ENCODE measurements at regions not wholly inside any gene's neighbourhood (a gene's known extent, or its start where the extent isn't known, plus 50 kb on each side); places are given as distances from the start of the nearest gene placed in this dataset.

DNA sequence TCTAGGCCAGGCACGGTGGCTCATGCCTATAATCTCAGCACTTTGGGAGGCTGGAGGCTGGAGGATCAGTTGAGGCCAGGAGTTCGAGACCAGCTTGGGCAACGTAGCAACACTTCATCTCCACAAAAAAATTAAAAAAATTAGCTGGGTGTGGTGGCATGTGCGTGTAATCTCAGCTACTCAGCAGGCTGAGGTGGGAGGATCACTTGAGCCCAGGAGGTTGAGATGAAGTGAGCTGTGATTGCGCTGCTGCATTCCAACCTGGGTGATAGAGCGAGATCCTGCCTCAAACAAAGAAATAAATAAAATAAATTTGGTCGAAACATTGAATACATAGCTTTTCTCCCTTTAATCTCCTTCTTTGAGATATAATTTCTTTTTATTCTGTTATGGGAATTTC, 80.6 kb upstream of the ITGB1 start:
- H3K9ac ChIP-seq (ENCODE audit: extremely low read depth, insufficient read length, low read length), result no peak overlapping the region
- H4K5ac ChIP-seq (ENCODE audit: insufficient read length, low read depth, low read length), result no peak overlapping the region
- H3K4me3 Mint-ChIP-seq, result no peak overlapping the region
- TF ChIP-seq, protein P1, sequence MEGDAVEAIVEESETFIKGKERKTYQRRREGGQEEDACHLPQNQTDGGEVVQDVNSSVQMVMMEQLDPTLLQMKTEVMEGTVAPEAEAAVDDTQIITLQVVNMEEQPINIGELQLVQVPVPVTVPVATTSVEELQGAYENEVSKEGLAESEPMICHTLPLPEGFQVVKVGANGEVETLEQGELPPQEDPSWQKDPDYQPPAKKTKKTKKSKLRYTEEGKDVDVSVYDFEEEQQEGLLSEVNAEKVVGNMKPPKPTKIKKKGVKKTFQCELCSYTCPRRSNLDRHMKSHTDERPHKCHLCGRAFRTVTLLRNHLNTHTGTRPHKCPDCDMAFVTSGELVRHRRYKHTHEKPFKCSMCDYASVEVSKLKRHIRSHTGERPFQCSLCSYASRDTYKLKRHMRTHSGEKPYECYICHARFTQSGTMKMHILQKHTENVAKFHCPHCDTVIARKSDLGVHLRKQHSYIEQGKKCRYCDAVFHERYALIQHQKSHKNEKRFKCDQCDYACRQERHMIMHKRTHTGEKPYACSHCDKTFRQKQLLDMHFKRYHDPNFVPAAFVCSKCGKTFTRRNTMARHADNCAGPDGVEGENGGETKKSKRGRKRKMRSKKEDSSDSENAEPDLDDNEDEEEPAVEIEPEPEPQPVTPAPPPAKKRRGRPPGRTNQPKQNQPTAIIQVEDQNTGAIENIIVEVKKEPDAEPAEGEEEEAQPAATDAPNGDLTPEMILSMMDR (conservative IDR thresholded peaks at IDR 0.05), result no peak
- no peak overlapping the region for H2BK12ac ChIP-seq (ENCODE audit: insufficient read length, low read depth, low read length)
- H3K14ac ChIP-seq (ENCODE audit: insufficient read depth, low read length), result no peak overlapping the region
- H3K27me3 Mint-ChIP-seq (ENCODE audit: low read depth), result peaks cover 3% of the 10 kb centered on the region; the same call in 1 of the 2 replicates
- H4K8ac ChIP-seq (replicated peaks; ENCODE audit: insufficient read length, low read depth, low read length), result no peak overlapping the region
- no peak overlapping the region for H2BK5ac ChIP-seq (ENCODE audit: insufficient read length, low read length)
- H4K91ac ChIP-seq (ENCODE audit: insufficient read length, low read depth, low read length), result no peak overlapping the region
- no peak overlapping the region for H3K27ac ChIP-seq (ENCODE audit: insufficient read length, low read depth, low read length)
- no CpG with 5 or more reads among the region's 7 CpGs for WGBS (ENCODE audit: extremely low coverage, insufficient read length, low lambda C conversion rate)
- no peak for DNase-seq
- peaks cover 45% of the 10 kb centered on the region in 2 experiments for H3K4me1 Mint-ChIP-seq
- H3K27ac Mint-ChIP-seq, result no peak overlapping the region
- H3T11ph ChIP-seq (ENCODE audit: low read length), result no peak overlapping the region
- H2BK20ac ChIP-seq (ENCODE audit: low read depth, low read length, poor library complexity, severe bottlenecking), result no peak overlapping the region
- H3K4me2 ChIP-seq (ENCODE audit: insufficient read depth, insufficient read length, low read length), result no peak overlapping the region
- H3K18ac ChIP-seq (ENCODE audit: insufficient read length, low read depth, low read length), result no peak overlapping the region
- H3K23ac ChIP-seq (ENCODE audit: insufficient read length, low read depth, low read length), result no peak overlapping the region
- 0 out of 7 replicates have a peak, but pooled peaks cover 0 to 7% (median 0%) of the 10 kb centered on the region in 3 experiments for H3K36me3 Mint-ChIP-seq (ENCODE audit: insufficient read depth in 1 of 3, low read depth in 3 of 3)
- no peak overlapping the region for H3K4ac ChIP-seq (ENCODE audit: low read depth, low read length)
- H4K20me1 ChIP-seq (ENCODE audit: control insufficient read depth, insufficient read depth, insufficient read length), result no peaks in the 10 kb centered on the region
- H2BK15ac ChIP-seq (ENCODE audit: low read depth, low read length), result no peak overlapping the region
- no peaks in the 10 kb centered on the region for H3K79me1 ChIP-seq (ENCODE audit: insufficient read depth, low read depth, low read length, poor library complexity, severe bottlenecking)
- no peak overlapping the region for H3K56ac ChIP-seq (ENCODE audit: insufficient read length, low read depth, low read length)
- H3K79me2 ChIP-seq (ENCODE audit: insufficient read depth, low read length), result no peaks in the 10 kb centered on the region
- H3K23me2 ChIP-seq (ENCODE audit: insufficient read length, low read depth, low read length, poor library complexity, severe bottlenecking), result no peaks in the 10 kb centered on the region
- H3K4me1 ChIP-seq (ENCODE audit: insufficient read depth, low read length), result peaks cover 11% of the 10 kb centered on the region
- no peak overlapping the region for H2AK5ac ChIP-seq (ENCODE audit: insufficient read length, low read length)
- no peak overlapping the region for H2BK120ac ChIP-seq (ENCODE audit: low read depth, low read length, poor library complexity, severe bottlenecking)
- H3K9me3 Mint-ChIP-seq, result peaks cover 0 to 7% of the 10 kb centered on the region in 2 experiments; a peak in 2 of 5 replicates
- no peaks in the 10 kb centered on the region for H3K9me3 ChIP-seq (ENCODE audit: control insufficient read depth, low read depth, low read length)
- H3K27me3 ChIP-seq (ENCODE audit: insufficient read depth, low read length), result no peaks in the 10 kb centered on the region
- no peak overlapping the region for H2AFZ ChIP-seq (ENCODE audit: low read length)

All from H9 (cell line).